Upper lobe of left lung (tissue), 4 donors: ENCODE measurements at regions not wholly inside any gene's neighbourhood (a gene's known extent, or its start where the extent isn't known, plus 50 kb on each side); places are given as distances from the start of the nearest gene placed in this dataset.

Experiments used
- EP300 ChIP-seq, 4 donors: sonication (generic); formaldehyde crosslinking; IDR thresholded peaks; one replicate each; pipeline ENCODE4 v1.5.1; 2017; ENCODE audit warnings: antibody characterized with exemption in 4 of 4, control low read depth in 2 of 4
- TF ChIP-seq, protein P1 (sequence below), 6 experiments: fragments of 450-650 bp in 4 of 6; fragments of 200-600 bp in 2 of 6; sonication (generic) in 2 of 6; IDR thresholded peaks; one replicate each; pipeline ENCODE4 v1.5.1; 2016 to 2019; ENCODE audit warnings: antibody characterized with exemption in 6 of 6

DNA sequence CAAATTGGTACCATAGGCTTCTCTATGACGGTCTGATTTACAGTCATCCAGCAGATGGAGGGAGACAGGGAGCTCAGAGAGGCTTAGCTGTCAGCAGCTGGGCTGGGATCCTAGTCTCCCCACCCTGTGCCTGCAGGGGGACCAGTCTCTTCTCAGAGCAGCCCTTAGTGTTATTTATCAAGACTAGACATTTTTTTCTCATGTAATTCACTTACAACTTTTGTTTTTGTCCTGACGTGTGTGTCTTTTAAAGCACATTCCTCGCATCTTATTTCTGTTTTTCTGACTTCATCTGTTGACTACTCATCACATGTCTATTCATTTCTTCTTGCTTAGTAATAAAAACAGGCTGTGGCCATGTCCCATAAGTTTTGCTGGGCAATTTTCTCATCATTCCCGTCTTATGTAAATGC lies 116.1 kb downstream of the KLF13 start:
- TF ChIP-seq, protein P1, sequence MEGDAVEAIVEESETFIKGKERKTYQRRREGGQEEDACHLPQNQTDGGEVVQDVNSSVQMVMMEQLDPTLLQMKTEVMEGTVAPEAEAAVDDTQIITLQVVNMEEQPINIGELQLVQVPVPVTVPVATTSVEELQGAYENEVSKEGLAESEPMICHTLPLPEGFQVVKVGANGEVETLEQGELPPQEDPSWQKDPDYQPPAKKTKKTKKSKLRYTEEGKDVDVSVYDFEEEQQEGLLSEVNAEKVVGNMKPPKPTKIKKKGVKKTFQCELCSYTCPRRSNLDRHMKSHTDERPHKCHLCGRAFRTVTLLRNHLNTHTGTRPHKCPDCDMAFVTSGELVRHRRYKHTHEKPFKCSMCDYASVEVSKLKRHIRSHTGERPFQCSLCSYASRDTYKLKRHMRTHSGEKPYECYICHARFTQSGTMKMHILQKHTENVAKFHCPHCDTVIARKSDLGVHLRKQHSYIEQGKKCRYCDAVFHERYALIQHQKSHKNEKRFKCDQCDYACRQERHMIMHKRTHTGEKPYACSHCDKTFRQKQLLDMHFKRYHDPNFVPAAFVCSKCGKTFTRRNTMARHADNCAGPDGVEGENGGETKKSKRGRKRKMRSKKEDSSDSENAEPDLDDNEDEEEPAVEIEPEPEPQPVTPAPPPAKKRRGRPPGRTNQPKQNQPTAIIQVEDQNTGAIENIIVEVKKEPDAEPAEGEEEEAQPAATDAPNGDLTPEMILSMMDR (IDR thresholded peaks at IDR 0.05), result no peak
- no peak for TF ChIP-seq EP300 (IDR thresholded peaks at IDR 0.05)
